Vagina (tissue), 2 donors: ENCODE measurements at regions not wholly inside any gene's neighbourhood (a gene's known extent, or its start where the extent isn't known, plus 50 kb on each side); places are given as distances from the start of the nearest gene placed in this dataset.

Experiments used
- DNase-seq, 2 donors: peaks; one replicate each; pipeline ENCODE4 v3.0.0-alpha.2; 2017; ENCODE audit errors: extremely low spot score in 2 of 2
- H3K27ac ChIP-seq: fragments of 200-600 bp; sonication (generic); one replicate; pipeline ENCODE4 v1.5.1; 2019
- H3K27me3 ChIP-seq: fragments of 200-600 bp; sonication (generic); one replicate; pipeline ENCODE4 v1.5.1; 2019
- H3K36me3 ChIP-seq, 2 donors: fragments of 200-600 bp; sonication (generic); one replicate each; pipeline ENCODE4 v1.5.1; 2017 to 2019
- H3K4me1 ChIP-seq: fragments of 200-600 bp; sonication (generic); one replicate; pipeline ENCODE4 v1.5.1; 2019
- H3K4me3 ChIP-seq, 2 donors: fragments of 200-600 bp; sonication (generic); 1 replicate in 1 of 2; 2 replicates in 1 of 2; pipeline ENCODE4 v1.5.1; 2016 to 2019
- H3K9me3 ChIP-seq: fragments of 200-600 bp; sonication (generic); one replicate; pipeline ENCODE4 v1.5.1; 2019
- POLR2A ChIP-seq, 2 donors: fragments of 450-650 bp; IDR thresholded peaks; one replicate each; pipeline ENCODE4 v1.6.1; 2017; ENCODE audit warnings: antibody characterized with exemption in 2 of 2, mild to moderate bottlenecking in 2 of 2, moderate library complexity in 2 of 2
- POLR2AphosphoS5 ChIP-seq, 2 donors: sonication (generic); formaldehyde crosslinking; IDR thresholded peaks; one replicate each; pipeline ENCODE4 v1.9.0; 2017; ENCODE audit warnings: antibody characterized with exemption in 2 of 2, mild to moderate bottlenecking in 2 of 2, low read depth in 1 of 2; ENCODE audit not compliant: insufficient read depth in 1 of 2
- intact Hi-C: fragments of 100-400 bp; cut with DNase I; formaldehyde crosslinking; loops from one replicate; pipeline ENCODE4 v1.15.1; 2023
- TF ChIP-seq, protein P1 (sequence below), 3 experiments: fragments of 450-650 bp in 2 of 3; fragments of 200-600 bp in 1 of 3; sonication (generic) in 1 of 3; IDR thresholded peaks; one replicate each; pipeline ENCODE4 v1.5.1; 2017 to 2019; ENCODE audit warnings: antibody characterized with exemption in 3 of 3, mild to moderate bottlenecking in 2 of 3, moderate library complexity in 2 of 3

DNA sequence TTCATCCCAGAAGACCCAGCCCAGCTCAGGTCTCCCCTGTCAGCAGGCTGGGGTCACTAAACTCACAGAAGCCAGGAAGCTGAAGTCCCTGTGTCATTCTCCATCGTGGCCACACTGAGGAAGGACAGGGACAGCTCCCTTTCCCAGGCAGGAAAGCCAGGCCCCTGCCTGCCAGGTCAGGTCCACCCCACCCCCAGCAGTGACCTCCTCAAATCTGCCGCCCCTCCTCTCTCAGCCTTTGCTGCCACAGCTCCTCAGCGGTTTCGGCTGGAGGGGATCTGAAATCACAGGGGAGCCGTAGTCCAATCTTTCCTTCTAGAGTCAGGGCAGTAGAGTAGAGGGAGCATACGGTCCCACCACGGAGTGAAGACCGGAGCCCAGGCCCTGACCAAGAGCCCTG is 150.9 kb upstream of the UNC5B start:
- intact Hi-C loops: no loop called here
- no peak overlapping the region for H3K27ac ChIP-seq

DNA sequence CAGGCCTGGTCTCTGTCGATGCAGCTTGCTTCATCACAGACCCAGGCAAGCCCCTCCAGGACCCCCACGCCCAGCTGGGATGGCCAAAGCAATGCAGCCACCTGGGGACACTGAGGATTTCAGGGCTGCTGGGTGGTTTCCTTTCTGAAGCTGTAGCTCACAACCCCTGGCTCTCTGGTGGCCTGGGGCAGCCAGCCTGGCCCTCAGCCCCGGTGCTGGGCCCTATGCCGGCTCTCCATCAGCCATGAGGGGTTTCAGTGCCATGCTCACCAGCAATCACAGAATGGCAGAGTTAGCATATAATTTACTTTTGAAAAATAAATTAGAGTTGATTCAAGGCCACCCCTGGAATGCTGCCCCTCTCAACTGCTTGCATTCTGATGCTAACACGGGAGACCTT is 150.2 kb upstream of the UNC5B start:
- intact Hi-C loops: no loop called here
- Histone ChIP-seq H3K9me3 (no peaks in the 10 kb centered on the region), H3K36me3 (no peaks in the 10 kb centered on the region), H3K27ac (no peak overlapping the region), H3K4me3 (no peak overlapping the region), H3K4me1 (no peaks in the 10 kb centered on the region), H3K27me3 (no peaks in the 10 kb centered on the region)
- no peak for DNase-seq
- no peak for TF ChIP-seq POLR2AphosphoS5 (IDR thresholded peaks at IDR 0.05; ENCODE audit: insufficient read depth in 1 of 2, low read depth in 1 of 2)
- TF ChIP-seq POLR2A (IDR thresholded peaks at IDR 0.05): no peak
- TF ChIP-seq, protein P1, sequence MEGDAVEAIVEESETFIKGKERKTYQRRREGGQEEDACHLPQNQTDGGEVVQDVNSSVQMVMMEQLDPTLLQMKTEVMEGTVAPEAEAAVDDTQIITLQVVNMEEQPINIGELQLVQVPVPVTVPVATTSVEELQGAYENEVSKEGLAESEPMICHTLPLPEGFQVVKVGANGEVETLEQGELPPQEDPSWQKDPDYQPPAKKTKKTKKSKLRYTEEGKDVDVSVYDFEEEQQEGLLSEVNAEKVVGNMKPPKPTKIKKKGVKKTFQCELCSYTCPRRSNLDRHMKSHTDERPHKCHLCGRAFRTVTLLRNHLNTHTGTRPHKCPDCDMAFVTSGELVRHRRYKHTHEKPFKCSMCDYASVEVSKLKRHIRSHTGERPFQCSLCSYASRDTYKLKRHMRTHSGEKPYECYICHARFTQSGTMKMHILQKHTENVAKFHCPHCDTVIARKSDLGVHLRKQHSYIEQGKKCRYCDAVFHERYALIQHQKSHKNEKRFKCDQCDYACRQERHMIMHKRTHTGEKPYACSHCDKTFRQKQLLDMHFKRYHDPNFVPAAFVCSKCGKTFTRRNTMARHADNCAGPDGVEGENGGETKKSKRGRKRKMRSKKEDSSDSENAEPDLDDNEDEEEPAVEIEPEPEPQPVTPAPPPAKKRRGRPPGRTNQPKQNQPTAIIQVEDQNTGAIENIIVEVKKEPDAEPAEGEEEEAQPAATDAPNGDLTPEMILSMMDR (IDR thresholded peaks at IDR 0.05): no peak

More for the DNA sequence above, 150.9 kb upstream of the UNC5B start:
- H3K4me1 ChIP-seq: no peaks in the 10 kb centered on the region
- no peaks in the 10 kb centered on the region for H3K9me3 ChIP-seq
- DNase-seq: no peak
- H3K4me3 ChIP-seq: no peak overlapping the region
- H3K27me3 ChIP-seq: no peaks in the 10 kb centered on the region
- no peaks in the 10 kb centered on the region for H3K36me3 ChIP-seq
- TF ChIP-seq, protein P1 (IDR thresholded peaks at IDR 0.05): no peak
- no peak for TF ChIP-seq POLR2A (IDR thresholded peaks at IDR 0.05)
- no peak for TF ChIP-seq POLR2AphosphoS5 (IDR thresholded peaks at IDR 0.05; ENCODE audit: insufficient read depth in 1 of 2, low read depth in 1 of 2)

DNA sequence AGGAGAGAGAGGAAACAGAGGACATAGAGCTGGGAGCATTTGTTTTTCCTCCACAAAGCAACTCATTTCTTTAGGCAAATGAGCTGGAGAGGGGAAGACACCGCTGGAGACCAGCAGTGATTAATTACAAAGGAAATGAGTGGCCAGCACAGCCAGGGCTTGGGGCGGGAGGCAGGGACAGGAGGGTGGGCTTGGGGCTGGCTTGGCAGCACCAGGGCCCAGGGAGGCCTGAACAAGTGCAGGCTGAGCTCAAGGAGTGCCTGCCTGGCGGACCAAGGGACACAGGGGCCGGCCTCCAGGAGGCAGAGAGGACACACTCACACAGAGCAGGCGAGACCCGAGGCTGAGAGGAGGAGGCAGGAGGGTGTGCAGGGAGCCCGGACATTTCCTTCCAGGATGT is 149.0 kb upstream of the UNC5B start:
- no peak overlapping the region for H3K27ac ChIP-seq
- no peak overlapping the region for H3K4me3 ChIP-seq
- H3K27me3 ChIP-seq: no peaks in the 10 kb centered on the region
- DNase-seq: no peak
- H3K4me1 ChIP-seq: no peaks in the 10 kb centered on the region
- no peaks in the 10 kb centered on the region for H3K9me3 ChIP-seq
- TF ChIP-seq POLR2A (IDR thresholded peaks at IDR 0.05) (no peak), POLR2AphosphoS5 (IDR thresholded peaks at IDR 0.05; ENCODE audit: insufficient read depth in 1 of 2, low read depth in 1 of 2) (no peak)
- TF ChIP-seq, protein P1 (IDR thresholded peaks at IDR 0.05): no peak
- intact Hi-C loops: no loop called here
- H3K36me3 ChIP-seq: no peaks in the 10 kb centered on the region

DNA sequence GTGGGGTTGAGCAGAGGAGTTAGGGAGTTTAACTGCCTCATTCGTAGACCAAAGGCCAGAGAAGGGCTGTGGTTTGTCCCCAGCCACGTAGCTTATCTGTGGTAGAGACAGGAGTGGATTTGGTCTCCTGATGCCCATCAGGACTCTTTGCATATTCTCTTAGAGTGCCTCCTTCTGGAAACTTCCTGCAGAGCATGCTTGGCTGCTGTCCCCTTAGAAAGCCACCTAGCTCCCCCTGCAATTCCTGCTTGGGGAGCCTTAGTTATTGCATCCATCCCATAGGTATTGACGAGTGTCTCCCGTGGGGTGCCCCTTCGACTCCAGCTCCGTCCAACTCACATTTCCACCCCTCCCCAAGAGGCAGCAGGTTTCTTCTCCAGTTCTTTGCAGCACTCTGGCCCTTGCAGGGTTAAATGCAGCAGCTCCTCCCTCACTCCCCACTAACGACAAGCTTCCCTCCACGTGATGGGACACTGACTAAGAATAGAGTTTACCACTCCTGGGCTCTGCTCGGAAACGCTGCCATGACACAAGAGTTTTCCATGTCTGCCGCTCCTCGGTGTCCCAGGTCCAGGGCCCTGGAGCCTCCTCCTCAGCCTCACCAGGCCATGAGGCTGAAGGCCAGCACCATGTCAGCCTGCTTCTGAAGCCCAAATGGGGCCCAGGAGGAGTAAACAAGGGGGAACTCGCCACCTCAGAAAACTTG is 147.8 kb upstream of the UNC5B start:
- Histone ChIP-seq H3K9me3 (no peaks in the 10 kb centered on the region), H3K27me3 (no peaks in the 10 kb centered on the region), H3K4me1 (peaks cover 10% of the 10 kb centered on the region), H3K36me3 (no peaks in the 10 kb centered on the region), H3K27ac (no peak overlapping the region), H3K4me3 (no peak overlapping the region)
- no peak for DNase-seq
- intact Hi-C loops: no loop called here
- TF ChIP-seq POLR2AphosphoS5 (IDR thresholded peaks at IDR 0.05; ENCODE audit: insufficient read depth in 1 of 2, low read depth in 1 of 2) (no peak), POLR2A (IDR thresholded peaks at IDR 0.05) (no peak)
- TF ChIP-seq, protein P1 (IDR thresholded peaks at IDR 0.05): no peak

DNA sequence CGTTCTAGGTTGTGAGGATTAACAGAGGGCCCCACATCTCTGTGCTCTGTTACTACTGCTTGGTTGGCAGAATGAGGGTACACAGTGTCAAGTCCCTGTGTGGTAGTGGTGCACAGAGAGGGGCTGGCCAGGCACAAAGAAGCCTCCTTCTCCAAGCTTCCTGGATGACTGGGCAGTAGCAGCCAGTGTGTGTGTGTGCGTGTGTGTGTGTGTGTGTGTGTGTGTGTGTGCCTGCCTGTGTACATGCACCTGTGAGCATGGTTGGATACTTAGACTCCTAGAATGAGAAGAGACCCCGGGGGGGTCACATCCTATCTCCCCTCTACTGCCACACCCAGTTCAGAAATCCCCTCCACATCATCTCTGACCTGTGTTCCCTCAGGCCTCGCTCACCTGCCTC is 146.7 kb upstream of the UNC5B start:
- Histone ChIP-seq H3K27ac (no peak overlapping the region), H3K27me3 (no peaks in the 10 kb centered on the region), H3K36me3 (no peaks in the 10 kb centered on the region), H3K4me3 (no peak overlapping the region), H3K4me1 (peaks cover 10% of the 10 kb centered on the region), H3K9me3 (no peaks in the 10 kb centered on the region)
- TF ChIP-seq POLR2AphosphoS5 (IDR thresholded peaks at IDR 0.05; ENCODE audit: insufficient read depth in 1 of 2, low read depth in 1 of 2) (no peak), POLR2A (IDR thresholded peaks at IDR 0.05) (no peak)
- TF ChIP-seq, protein P1 (IDR thresholded peaks at IDR 0.05): no peak
- no peak for DNase-seq
- intact Hi-C loops: no loop called here
